Lung microvascular endothelial cell (primary cell): ENCODE measurements at regions not wholly inside any gene's neighbourhood (a gene's known extent, or its start where the extent isn't known, plus 50 kb on each side); places are given as distances from the start of the nearest gene placed in this dataset.

Experiments used
- DNase-seq, 2 donors: peaks; one replicate each; pipeline versions ENCODE4 v3.0.0 to v3.0.0-alpha.2; 2010; ENCODE audit warnings: low read depth in 2 of 2

GRCh38 chr14:84375235-84375634 lies 1154.7 kb upstream of the FLRT2 start:
- peak in 1 of 2 donors; percentile 11 for DNase-seq

- DNase-seq = no peak
Measured at GRCh38 chr14:84390010-84390409, 1139.9 kb upstream of the FLRT2 start.

GRCh38 chr14:84397631-84398030 lies 1132.3 kb upstream of the FLRT2 start:
- no peak for DNase-seq

- no peak for DNase-seq
Measured at GRCh38 chr14:84399296-84399910, 1130.5 kb upstream of the FLRT2 start.

DNA sequence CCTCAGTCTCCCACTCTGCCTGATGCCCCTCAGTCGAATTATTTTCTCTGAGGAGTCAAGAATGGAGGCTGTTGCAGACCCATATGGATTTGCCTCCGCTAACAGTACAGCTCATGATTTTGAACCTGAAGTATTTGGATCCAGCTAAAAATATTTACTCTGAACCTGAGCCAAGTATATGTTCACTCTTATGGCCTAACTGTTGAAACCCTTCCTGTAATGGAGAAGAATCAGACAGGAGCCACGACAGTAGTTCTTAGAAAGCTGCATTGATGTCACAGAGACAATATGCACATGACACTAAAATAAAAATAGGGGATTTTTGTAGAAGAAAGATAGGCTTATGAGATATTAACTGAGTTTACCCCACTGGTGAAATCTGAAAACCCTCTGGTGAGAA lies 1128.3 kb upstream of the FLRT2 start:
- DNase-seq = peak in 1 of 2 donors; percentile 56

GRCh38 chr14:84403585-84403984 lies 1126.4 kb upstream of the FLRT2 start:
- DNase-seq = no peak

GRCh38 chr14:84404246-84404645 lies 1125.7 kb upstream of the FLRT2 start:
- no peak for DNase-seq

DNA sequence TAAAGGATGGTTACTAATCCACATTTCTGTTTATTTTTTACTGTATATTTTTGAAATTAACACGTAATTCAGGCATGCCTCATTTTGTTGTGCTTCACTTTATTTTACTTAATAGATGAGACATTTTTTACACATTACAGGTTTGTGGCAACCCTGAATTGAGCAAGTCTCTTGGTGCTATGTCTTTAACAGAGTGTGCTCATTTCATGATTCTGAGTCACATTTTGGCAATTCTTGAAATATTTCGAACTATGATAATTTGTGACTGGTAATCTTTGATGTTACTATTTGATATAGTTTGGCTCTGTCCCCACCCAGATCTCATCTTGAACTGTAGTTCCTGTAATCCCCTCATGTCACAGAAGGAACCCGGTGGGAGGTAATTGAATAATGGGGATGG lies 1120.5 kb upstream of the FLRT2 start:
- no peak for DNase-seq

DNA sequence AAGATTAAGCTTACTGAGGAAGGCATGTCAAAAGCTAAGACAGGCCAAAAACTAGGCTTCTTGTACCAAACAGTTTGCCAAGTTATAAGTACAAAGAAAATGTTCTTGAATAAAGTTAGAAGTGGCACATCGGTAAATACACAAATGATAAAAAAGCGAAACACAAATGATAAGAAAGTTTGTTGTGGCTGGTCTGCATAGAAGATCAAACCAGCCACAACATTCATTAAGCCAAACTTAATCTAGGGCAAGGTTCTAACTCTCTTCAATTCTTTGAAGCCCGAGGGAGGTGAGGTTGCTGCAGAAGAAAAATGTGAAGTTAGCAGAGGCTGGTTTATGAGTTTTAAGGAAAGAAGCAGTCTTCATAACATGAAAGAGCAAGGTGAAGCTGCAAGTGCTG lies 1119.6 kb upstream of the FLRT2 start:
- DNase-seq = no peak

DNA sequence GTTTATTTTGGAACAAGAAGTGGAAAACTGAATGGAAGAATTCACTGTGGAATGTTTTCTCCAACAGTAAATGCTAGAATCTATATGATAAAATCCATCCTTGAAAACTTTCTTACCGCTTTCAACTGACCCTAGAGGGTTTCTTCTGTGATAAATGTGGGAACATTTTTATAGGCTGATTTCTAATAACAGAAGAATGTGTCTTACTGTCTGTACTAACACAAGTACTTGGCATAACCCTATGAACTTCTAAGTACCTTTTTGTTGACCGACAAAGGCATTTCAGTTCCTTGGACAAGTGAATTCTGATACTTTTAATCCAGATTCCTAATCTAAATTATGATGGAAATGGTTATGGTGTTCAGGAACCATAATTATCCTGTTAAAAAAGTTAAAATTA lies 1109.7 kb upstream of the FLRT2 start:
- DNase-seq = peak in 1 of 2 donors; percentile 37

DNA sequence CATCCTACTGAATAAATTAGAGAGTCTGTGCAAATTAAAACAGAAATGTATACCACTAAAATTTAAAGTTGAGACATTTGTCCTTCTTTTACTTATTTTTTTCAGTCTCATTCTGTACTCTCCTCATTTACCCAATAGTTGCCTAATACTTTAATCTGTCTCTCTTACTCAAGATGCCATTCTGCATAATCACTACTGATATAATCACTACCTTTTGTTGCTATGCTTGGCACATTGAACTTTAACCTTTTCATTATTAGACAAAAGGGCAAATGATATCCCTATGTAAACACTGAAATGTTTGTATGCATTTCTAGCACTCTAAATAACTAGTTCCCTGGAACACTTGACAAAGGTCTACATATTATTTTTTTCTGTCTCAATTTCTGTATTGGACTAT lies 1108.3 kb upstream of the FLRT2 start:
- DNase-seq = no peak

DNA sequence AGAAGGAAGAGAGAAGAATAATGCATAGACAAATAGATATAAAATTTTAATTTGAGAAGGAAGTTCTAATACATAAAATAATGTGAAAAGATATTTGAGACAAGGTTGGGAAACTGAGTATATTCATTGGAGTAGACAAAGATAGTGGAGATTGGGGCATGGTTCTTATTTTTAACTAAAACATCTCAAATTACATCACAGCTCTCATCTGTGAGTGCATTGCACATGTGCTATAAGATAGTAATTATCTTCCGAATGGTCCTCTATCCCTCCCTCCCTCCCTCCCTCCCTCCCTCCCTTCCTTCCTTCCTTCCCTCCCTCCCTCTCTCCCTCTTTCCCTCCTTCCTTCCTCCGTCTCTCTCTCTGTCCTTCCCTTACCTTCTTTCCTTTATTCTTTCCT lies 1104.0 kb upstream of the FLRT2 start:
- DNase-seq = no peak

GRCh38 chr14:84432676-84433075 lies 1097.3 kb upstream of the FLRT2 start:
- DNase-seq = no peak

- DNase-seq = no peak
Measured at GRCh38 chr14:84433961-84434360, 1096.0 kb upstream of the FLRT2 start.

DNA sequence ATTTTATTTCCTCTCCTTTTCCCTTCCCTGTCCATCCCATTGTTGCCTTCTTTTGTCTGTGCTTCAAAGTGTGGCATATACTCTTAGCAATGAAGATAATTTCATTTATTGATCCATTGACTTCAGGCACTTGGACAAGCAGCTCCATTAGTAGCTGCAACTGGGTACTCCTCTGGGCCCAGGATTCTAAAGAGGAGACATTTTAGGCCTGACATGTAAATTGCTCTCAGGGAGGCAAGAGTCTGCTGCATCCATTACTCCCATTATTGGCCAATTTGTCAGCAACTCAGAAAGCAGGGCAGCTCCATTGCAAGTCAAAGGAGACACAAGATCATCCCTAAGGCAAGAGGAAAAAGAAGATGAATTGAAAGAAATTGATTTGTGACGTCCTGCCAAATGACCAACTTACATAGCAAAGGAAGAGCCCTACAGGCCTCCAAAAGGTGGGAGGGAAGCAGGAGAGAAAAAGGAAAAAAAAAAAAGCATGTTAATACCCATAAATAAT lies 1094.1 kb upstream of the FLRT2 start:
- no peak for DNase-seq

DNA sequence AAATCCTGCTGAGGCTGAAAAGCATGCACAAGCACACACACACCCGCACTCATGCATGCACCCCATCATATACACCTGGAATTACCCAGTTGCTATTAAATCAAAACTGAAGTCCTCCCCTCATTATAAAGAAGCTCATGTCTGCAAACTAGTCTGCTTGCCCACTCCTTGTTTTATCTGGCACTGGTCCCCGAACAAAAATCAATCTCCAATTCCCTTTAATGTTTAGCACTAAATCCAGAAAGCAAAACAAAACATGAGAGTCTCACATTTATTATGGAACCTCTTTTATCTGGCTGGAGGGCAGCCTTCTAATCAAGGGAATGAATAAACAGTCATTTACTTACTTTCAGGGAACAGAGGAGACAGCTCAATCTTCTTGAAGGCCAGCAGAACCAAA lies 1093.4 kb upstream of the FLRT2 start:
- no peak for DNase-seq

DNA sequence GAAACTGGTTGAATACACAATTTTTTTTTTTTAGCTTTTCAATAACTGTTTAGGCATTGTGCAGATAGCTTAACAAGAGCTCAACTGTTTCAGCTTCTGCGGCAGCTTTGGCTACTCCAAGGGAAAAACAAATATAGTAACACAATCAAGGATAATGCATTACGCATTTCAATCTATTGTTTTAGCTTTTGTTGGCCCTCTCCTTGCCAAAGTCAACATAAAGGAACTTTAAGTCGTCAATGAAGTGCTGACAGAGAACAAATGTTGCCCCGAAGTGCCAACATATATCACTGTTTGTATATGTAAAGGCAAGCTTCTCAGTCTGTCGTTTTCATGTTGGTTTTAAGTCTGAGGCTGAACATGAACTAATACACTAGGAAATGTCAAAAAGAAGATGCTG lies 1087.4 kb upstream of the FLRT2 start:
- DNase-seq = peak; percentile 39 to 71

DNA sequence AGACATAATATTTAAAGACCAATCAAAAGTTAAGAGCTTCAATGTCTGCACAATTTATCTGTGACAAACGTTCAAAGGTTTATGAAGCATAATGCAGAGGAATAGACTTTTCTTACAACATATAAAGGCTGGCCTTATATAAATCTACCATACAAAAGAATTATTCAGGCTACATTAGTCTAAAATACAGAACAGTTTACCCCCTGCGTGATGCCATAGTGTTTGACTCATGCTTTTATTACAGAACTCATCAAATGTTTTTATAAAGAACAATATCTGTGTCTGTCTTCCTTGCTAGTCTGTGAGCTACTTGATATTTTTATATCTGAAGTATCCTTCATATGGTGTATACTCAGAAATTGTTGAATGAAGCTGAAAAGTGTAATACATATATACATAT lies 1084.5 kb upstream of the FLRT2 start:
- DNase-seq = no peak

- no peak for DNase-seq
Measured at GRCh38 chr14:84446250-84446649, 1083.7 kb upstream of the FLRT2 start.

DNA sequence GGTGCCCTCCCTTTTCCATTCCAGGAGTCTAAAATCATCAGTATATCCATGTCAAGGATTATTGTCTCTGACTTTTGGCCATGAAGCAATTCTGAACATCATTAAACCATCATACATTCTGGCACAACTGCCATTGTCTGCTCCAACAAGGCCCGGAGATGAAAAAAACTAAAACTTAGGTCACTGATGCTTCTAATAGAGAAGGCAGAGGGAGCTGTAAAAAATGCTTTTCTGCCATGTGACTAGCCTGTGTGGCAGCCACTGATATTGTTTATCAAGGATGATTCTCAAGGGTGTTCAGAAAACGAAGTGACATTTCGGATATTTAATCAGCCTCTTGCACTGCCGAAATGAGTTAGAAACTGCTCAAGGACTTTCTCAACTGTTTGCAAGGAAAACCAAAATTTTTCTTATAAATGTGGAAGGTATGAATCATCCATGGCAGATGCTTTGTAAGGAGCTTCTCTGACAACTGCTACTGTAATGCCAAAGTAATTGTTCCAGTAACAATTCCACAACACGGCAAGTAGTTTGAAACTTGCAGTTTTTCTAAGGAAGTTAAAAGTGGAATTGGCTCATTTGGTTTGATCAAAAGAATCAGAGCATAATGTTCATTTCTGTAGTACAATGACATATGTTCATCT lies 1076.5 kb upstream of the FLRT2 start:
- DNase-seq = no peak

GRCh38 chr14:84454114-84454513 lies 1075.8 kb upstream of the FLRT2 start:
- no peak for DNase-seq

DNA sequence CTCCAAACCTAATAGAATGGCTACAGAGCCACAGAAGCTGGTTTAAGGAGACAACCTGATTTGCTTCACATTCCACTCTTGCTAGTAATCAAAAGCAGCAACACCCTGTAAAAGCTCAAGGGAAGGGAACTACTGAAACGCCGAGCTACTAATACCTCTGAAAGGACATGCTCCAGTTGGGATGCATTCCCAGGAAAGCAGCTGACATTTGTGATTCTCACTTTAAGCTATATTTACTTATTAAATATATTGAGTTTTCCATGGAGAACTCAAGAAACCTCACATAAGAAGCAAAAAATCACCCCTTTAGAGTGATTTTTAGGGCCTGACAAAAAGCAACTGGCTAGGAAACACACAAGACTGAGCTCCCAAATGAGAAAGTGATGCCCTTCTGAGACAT lies 1073.0 kb upstream of the FLRT2 start:
- no peak for DNase-seq

- no peak for DNase-seq
Measured at GRCh38 chr14:84458881-84459280, 1071.1 kb upstream of the FLRT2 start.

DNA sequence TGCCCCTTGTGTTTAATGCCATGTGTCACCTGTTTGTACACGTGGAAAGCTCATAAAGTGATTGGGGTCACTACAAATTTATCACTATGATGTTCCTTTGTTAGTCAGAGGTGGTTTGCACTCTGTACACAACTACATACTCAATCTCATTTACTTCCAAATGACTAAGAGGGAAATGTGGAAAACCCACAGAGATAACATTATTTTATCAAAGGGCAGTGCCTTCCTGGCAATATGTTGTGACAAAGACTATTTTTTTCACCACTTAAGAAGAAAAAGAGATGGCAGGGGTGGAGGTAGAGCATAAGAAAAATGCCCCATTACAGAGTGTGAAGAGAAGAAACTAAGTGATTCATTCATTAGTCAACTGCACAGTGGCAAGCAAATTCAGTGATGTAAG lies 1064.1 kb upstream of the FLRT2 start:
- DNase-seq = no peak
